ENCODE measurements at regions not wholly inside any gene's neighbourhood (a gene's known extent, or its start where the extent isn't known, plus 50 kb on each side); places are given as distances from the start of the nearest gene placed in this dataset.

- FAIRE-seq (no peak), DNase-seq (ENCODE audit: low read depth, low spot score) (no peak)
- Histone ChIP-seq H3K27ac (ENCODE audit: control insufficient read depth, insufficient read depth, low read length) (no peak overlapping the region), H3K9ac (ENCODE audit: control insufficient read depth, extremely low read depth, insufficient read depth, low read length) (no peak overlapping the region), H3K9me1 (ENCODE audit: control insufficient read depth, extremely low read depth, insufficient read depth, low read length) (no peaks in the 10 kb centered on the region), H3K36me3 (ENCODE audit: control insufficient read depth in 2 of 2, extremely low read depth in 1 of 2, insufficient read depth in 2 of 2, low read length in 2 of 2) (no peaks in the 10 kb centered on the region), H3K4me1 (ENCODE audit: control insufficient read depth, extremely low read depth, insufficient read depth, low read length) (no peaks in the 10 kb centered on the region), H3K79me2 (ENCODE audit: control insufficient read depth, insufficient read depth, low read length) (no peaks in the 10 kb centered on the region), H2AFZ (ENCODE audit: control insufficient read depth, low read length) (no peak overlapping the region), H3K4me2 (ENCODE audit: control insufficient read depth, extremely low read depth, insufficient read depth, low read depth, low read length) (no peak overlapping the region), H3K9me3 (ENCODE audit: control insufficient read depth, low read depth, low read length) (no peaks in the 10 kb centered on the region), H3K27me3 (ENCODE audit: control insufficient read depth, extremely low read depth, insufficient read depth, low read length) (no peaks in the 10 kb centered on the region), H4K20me1 (ENCODE audit: control insufficient read depth, extremely low read depth, insufficient read depth, low read length) (no peaks in the 10 kb centered on the region), H3K4me3 (ENCODE audit: control insufficient read depth in 2 of 3, extremely low read depth in 1 of 3, insufficient read depth in 2 of 3, low read depth in 1 of 3, low read length in 3 of 3) (no peak overlapping the region)
- dilution Hi-C loops (cut with MboI; ENCODE audit: extremely low pct_ligation_motif_present, low sequenced_read_pairs): no loop called here
- no peak for TF ChIP-seq EZH2 (IDR thresholded peaks at IDR 0.05; ENCODE audit: low read length)
- TF ChIP-seq, protein P1, sequence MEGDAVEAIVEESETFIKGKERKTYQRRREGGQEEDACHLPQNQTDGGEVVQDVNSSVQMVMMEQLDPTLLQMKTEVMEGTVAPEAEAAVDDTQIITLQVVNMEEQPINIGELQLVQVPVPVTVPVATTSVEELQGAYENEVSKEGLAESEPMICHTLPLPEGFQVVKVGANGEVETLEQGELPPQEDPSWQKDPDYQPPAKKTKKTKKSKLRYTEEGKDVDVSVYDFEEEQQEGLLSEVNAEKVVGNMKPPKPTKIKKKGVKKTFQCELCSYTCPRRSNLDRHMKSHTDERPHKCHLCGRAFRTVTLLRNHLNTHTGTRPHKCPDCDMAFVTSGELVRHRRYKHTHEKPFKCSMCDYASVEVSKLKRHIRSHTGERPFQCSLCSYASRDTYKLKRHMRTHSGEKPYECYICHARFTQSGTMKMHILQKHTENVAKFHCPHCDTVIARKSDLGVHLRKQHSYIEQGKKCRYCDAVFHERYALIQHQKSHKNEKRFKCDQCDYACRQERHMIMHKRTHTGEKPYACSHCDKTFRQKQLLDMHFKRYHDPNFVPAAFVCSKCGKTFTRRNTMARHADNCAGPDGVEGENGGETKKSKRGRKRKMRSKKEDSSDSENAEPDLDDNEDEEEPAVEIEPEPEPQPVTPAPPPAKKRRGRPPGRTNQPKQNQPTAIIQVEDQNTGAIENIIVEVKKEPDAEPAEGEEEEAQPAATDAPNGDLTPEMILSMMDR (optimal IDR thresholded peaks at IDR 0.05 in 1 of 3, IDR thresholded peaks at IDR 0.05 in 1 of 3, conservative IDR thresholded peaks at IDR 0.05 in 1 of 3; ENCODE audit: extremely low read depth in 1 of 3, insufficient read depth in 2 of 3, low read length in 3 of 3): no peak
Observed at GRCh38 chr11:97614606-97615005, 1224.8 kb downstream of the JRKL start.

DNA sequence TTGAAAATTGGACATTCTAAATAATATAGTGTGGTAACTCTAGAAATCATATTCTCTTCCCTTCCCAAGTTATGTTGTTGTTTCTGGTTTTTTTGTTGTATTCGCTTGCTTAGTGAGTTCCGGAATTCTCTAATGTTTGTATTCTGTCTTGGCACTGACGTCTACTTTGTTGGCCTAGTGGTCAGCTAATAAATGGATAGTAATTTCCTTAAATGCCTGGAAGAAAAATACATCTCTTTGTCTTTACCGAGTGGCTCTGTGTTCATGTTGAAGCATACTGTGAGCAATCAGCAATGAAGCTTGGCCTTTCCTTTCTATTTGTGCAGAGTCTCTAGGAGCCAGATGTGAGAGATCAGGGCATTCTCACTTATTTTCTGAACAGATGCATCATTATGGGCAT, 1225.7 kb downstream of the JRKL start:
- Histone ChIP-seq H3K79me2 (ENCODE audit: control insufficient read depth, insufficient read depth, low read length) (no peaks in the 10 kb centered on the region), H2AFZ (ENCODE audit: control insufficient read depth, low read length) (no peak overlapping the region), H3K4me3 (ENCODE audit: control insufficient read depth in 2 of 3, extremely low read depth in 1 of 3, insufficient read depth in 2 of 3, low read depth in 1 of 3, low read length in 3 of 3) (no peak overlapping the region), H3K9ac (ENCODE audit: control insufficient read depth, extremely low read depth, insufficient read depth, low read length) (no peak overlapping the region), H3K4me1 (ENCODE audit: control insufficient read depth, extremely low read depth, insufficient read depth, low read length) (no peaks in the 10 kb centered on the region), H3K9me1 (ENCODE audit: control insufficient read depth, extremely low read depth, insufficient read depth, low read length) (no peaks in the 10 kb centered on the region), H3K27me3 (ENCODE audit: control insufficient read depth, extremely low read depth, insufficient read depth, low read length) (no peaks in the 10 kb centered on the region), H3K9me3 (ENCODE audit: control insufficient read depth, low read depth, low read length) (no peaks in the 10 kb centered on the region), H4K20me1 (ENCODE audit: control insufficient read depth, extremely low read depth, insufficient read depth, low read length) (no peaks in the 10 kb centered on the region), H3K27ac (ENCODE audit: control insufficient read depth, insufficient read depth, low read length) (no peak overlapping the region), H3K36me3 (ENCODE audit: control insufficient read depth in 2 of 2, extremely low read depth in 1 of 2, insufficient read depth in 2 of 2, low read length in 2 of 2) (no peaks in the 10 kb centered on the region), H3K4me2 (ENCODE audit: control insufficient read depth, extremely low read depth, insufficient read depth, low read depth, low read length) (no peak overlapping the region)
- DNase-seq (ENCODE audit: low read depth, low spot score) (no peak), FAIRE-seq (no peak)
- TF ChIP-seq, protein P1 (optimal IDR thresholded peaks at IDR 0.05 in 1 of 3, IDR thresholded peaks at IDR 0.05 in 1 of 3, conservative IDR thresholded peaks at IDR 0.05 in 1 of 3; ENCODE audit: extremely low read depth in 1 of 3, insufficient read depth in 2 of 3, low read length in 3 of 3): no peak
- TF ChIP-seq EZH2 (IDR thresholded peaks at IDR 0.05; ENCODE audit: low read length): no peak
- dilution Hi-C loops (cut with MboI; ENCODE audit: extremely low pct_ligation_motif_present, low sequenced_read_pairs): no loop called here
